IMR-90 (cell line): ENCODE measurements at regions not wholly inside any gene's neighbourhood (a gene's known extent, or its start where the extent isn't known, plus 50 kb on each side); places are given as distances from the start of the nearest gene placed in this dataset.

Experiments used
- ATAC-seq: fragments of 200-7000 bp; cut with Tn5 transposase; 2 replicates; pipeline ENCODE4 v1.9.1; 2020; ENCODE audit warnings: low read depth, mild to moderate bottlenecking, moderate library complexity
- BruUV-seq: library from RNA; stranded (reverse); fragments of 400-500 nt; replicated peaks from 2 replicates; lab custom pipeline; 2021; lab: Mats Ljungman, UMichigan
- CTCF ChIA-PET: fragments of 300-600 bp; formaldehyde crosslinking; extraction: SDS; loops from one replicate; lab custom pipeline; 2021; ENCODE audit warnings: antibody characterized with exemption; lab: Yijun Ruan, JAX
- POLR2A ChIA-PET: fragments of 300-600 bp; sonication (Branson Sonifier 250); formaldehyde crosslinking; loops from one replicate; lab custom pipeline; 2022; ENCODE audit warnings: antibody characterized with exemption; ENCODE audit not compliant: unreplicated experiment; lab: Charles Lee
- DNase-seq: peaks from one replicate; pipeline ENCODE4 v3.0.0; 2013
- H2AFZ ChIP-seq: replicated peaks from 2 replicates; pipeline ENCODE3; 2013; ENCODE audit warnings: low read length, mild to moderate bottlenecking; ENCODE audit not compliant: poor library complexity
- H2AK5ac ChIP-seq: 2 replicates; pipeline ENCODE4 v1.6.1; 2013; ENCODE audit warnings: low read depth, low read length, inconsistent platforms
- H2AK9ac ChIP-seq: replicated peaks from 2 replicates; pipeline ENCODE3; 2013; ENCODE audit warnings: mild to moderate bottlenecking, low read depth, low read length, moderate library complexity; ENCODE audit not compliant: poor library complexity
- H2BK120ac ChIP-seq: 2 replicates; pipeline ENCODE4 v1.6.1; 2013; ENCODE audit warnings: low read depth, low read length, inconsistent platforms
- H2BK15ac ChIP-seq: 3 replicates; pipeline ENCODE4 v1.6.1; 2013; ENCODE audit warnings: low read depth, low read length, inconsistent platforms
- H2BK20ac ChIP-seq: 2 replicates; pipeline ENCODE4 v1.6.1; 2013; ENCODE audit warnings: low read depth, mild to moderate bottlenecking, inconsistent platforms, low read length, moderate library complexity
- H2BK5ac ChIP-seq: 2 replicates; pipeline ENCODE4 v1.6.1; 2013; ENCODE audit warnings: mild to moderate bottlenecking, low read depth, low read length, inconsistent platforms; ENCODE audit not compliant: poor library complexity, severe bottlenecking
- H3K14ac ChIP-seq: replicated peaks from 2 replicates; pipeline ENCODE4 v1.6.1; 2013; ENCODE audit warnings: low read depth, low read length, inconsistent platforms
- H3K18ac ChIP-seq: 2 replicates; pipeline ENCODE4 v1.6.1; 2013; ENCODE audit warnings: low read depth, low read length, control low read depth
- H3K23ac ChIP-seq: 2 replicates; pipeline ENCODE4 v1.6.1; 2013; ENCODE audit warnings: low read depth, low read length, inconsistent platforms
- H3K27ac ChIP-seq: 2 replicates; pipeline ENCODE4 v1.5.1; 2013; ENCODE audit warnings: mild to moderate bottlenecking, control low read depth, low read length; ENCODE audit not compliant: insufficient read depth
- H3K27me3 ChIP-seq: 2 replicates; pipeline ENCODE4 v1.6.1; 2013; ENCODE audit warnings: low read length; ENCODE audit not compliant: control insufficient read depth, insufficient read depth
- H3K36me3 ChIP-seq: 2 replicates; pipeline ENCODE4 v1.6.1; 2013; ENCODE audit warnings: low read length, mixed read lengths; ENCODE audit not compliant: control insufficient read depth, insufficient read depth
- H3K4ac ChIP-seq: 2 replicates; pipeline ENCODE4 v1.6.1; 2013; ENCODE audit warnings: low read depth, low read length, inconsistent platforms
- H3K4me1 ChIP-seq: 2 replicates; pipeline ENCODE4 v1.6.1; 2013; ENCODE audit warnings: low read length, mixed read lengths; ENCODE audit not compliant: control insufficient read depth, insufficient read depth
- H3K4me2 ChIP-seq: 2 replicates; pipeline ENCODE4 v1.6.1; 2013; ENCODE audit warnings: low read depth, mild to moderate bottlenecking, control low read depth, low read length, moderate library complexity
- H3K4me3 ChIP-seq: 2 replicates; pipeline ENCODE4 v1.5.1; 2013; ENCODE audit warnings: low read depth, mild to moderate bottlenecking, control low read depth, low read length, moderate library complexity; ENCODE audit not compliant: insufficient read depth
- H3K56ac ChIP-seq: 2 replicates; pipeline ENCODE4 v1.6.1; 2013; ENCODE audit warnings: low read length, inconsistent platforms; ENCODE audit not compliant: insufficient read depth; ENCODE audit errors: extremely low read depth
- H3K79me1 ChIP-seq, 2 experiments: 2 replicates each; pipeline ENCODE4 v1.6.1; 2013; ENCODE audit warnings: low read length in 2 of 2, inconsistent platforms in 1 of 2, low read depth in 1 of 2
- H3K9ac ChIP-seq: 2 replicates; pipeline ENCODE4 v1.6.1; 2013; ENCODE audit warnings: low read depth, low read length, control low read depth
- H3K9me1 ChIP-seq: 2 replicates; pipeline ENCODE4 v1.6.1; 2013; ENCODE audit warnings: low read length, inconsistent platforms; ENCODE audit not compliant: insufficient read depth
- H3K9me3 ChIP-seq: 2 replicates; pipeline ENCODE4 v1.6.1; 2013; ENCODE audit warnings: low read length; ENCODE audit not compliant: control insufficient read depth, insufficient read depth
- H4K20me1 ChIP-seq: 2 replicates; pipeline ENCODE4 v1.6.1; 2013; ENCODE audit warnings: low read length, inconsistent platforms; ENCODE audit not compliant: insufficient read depth
- H4K5ac ChIP-seq: 2 replicates; pipeline ENCODE4 v1.6.1; 2013; ENCODE audit warnings: mild to moderate bottlenecking, low read depth, low read length, control low read depth
- H4K8ac ChIP-seq, 2 experiments: 2 replicates each; pipeline ENCODE4 v1.6.1; 2013; ENCODE audit warnings: low read depth in 2 of 2, low read length in 2 of 2, control low read depth in 1 of 2, inconsistent platforms in 1 of 2
- H4K91ac ChIP-seq: 2 replicates; pipeline ENCODE4 v1.6.1; 2013; ENCODE audit warnings: low read depth, low read length, inconsistent platforms; ENCODE audit not compliant: insufficient read depth
- CEBPB ChIP-seq: IDR thresholded peaks from 2 replicates; pipeline ENCODE4 v1.6.1; 2012; ENCODE audit warnings: low read depth, low read length, improper control_type of control experiment
- MAFK ChIP-seq: IDR thresholded peaks from 2 replicates; pipeline ENCODE4 v1.6.1; 2012; ENCODE audit warnings: low read depth, low read length, improper control_type of control experiment
- SMC3 ChIP-seq: fragments of 150-350 bp; IDR thresholded peaks from 2 replicates; pipeline ENCODE4 v1.6.1; 2016; ENCODE audit warnings: low read depth, mild to moderate bottlenecking, antibody characterized with exemption, low read length, moderate library complexity
- WGBS, 2 experiments: methylation state at CpG; one replicate each; pipeline versions ENCODE4 v1.1.5 to v1.1.7; 2013; ENCODE audit warnings: missing lambda C conversion rate in 2 of 2; ENCODE audit not compliant: insufficient read length in 1 of 2; ENCODE audit errors: extremely low coverage in 2 of 2; 5-methylcytosine and 5-hydroxymethylcytosine counted together
- dilution Hi-C: fragments of 300-500 bp; cut with HindIII; formaldehyde crosslinking; loops from one replicate; pipeline ENCODE4 v1.14.3; 2018; ENCODE audit warnings: low sequenced_read_pairs; ENCODE audit not compliant: unreplicated experiment
- in situ Hi-C: fragments of 300-500 bp; cut with MboI; formaldehyde crosslinking; loops from 3 replicates; pipeline ENCODE4 v1.14.3; 2019; ENCODE audit warnings: low sequenced_read_pairs, inconsistent platforms, mixed read lengths
- intact Hi-C: fragments of 100-400 bp; cut with micrococcal nuclease; formaldehyde crosslinking; loops from 2 replicates; pipeline ENCODE4 v1.10.0; 2022

DNA sequence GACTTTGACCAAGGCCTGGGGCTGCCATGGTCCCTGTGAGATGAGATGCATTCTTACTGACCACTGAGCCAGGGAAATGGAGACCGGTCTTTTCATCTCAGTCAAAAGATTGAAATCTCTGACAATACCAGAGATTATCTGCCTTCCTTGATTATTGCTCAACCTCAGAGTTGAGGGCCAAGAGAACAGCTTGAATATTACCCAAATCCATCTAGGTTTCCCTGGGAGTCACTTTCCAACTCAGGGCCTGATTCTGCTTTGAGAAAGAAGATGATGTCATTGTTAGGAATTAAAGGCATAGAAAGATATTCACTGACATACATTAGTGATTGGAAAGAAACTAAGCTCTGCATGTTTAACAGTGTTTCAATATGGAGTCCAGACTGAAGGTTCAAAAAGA is 515.9 kb upstream of the TBX3 start:
- H4K8ac ChIP-seq: 0 out of 4 replicates have a peak overlapping the region, but pooled peaks of 1 of the 2 experiments have one; percentile 42
- no peak overlapping the region for H3K4me2 ChIP-seq
- H2BK5ac ChIP-seq: no peak overlapping the region
- H2AK9ac ChIP-seq: no peak overlapping the region
- H4K20me1 ChIP-seq: no peaks in the 10 kb centered on the region
- H3K9ac ChIP-seq: no peak overlapping the region
- H3K9me3 ChIP-seq: no peaks in the 10 kb centered on the region
- no peak overlapping the region for H4K91ac ChIP-seq
- H3K79me1 ChIP-seq: no peaks in the 10 kb centered on the region
- H3K18ac ChIP-seq: no peak overlapping the region
- H3K4me1 ChIP-seq: peaks cover 5% of the 10 kb centered on the region
- H2BK120ac ChIP-seq: 0 out of 2 replicates have a peak overlapping the region, but pooled peaks have one; percentile 33
- no CpG with 5 or more reads among the region's 1 CpG for WGBS, 2 experiments
- no peak for TF ChIP-seq MAFK
- peak; percentile 81 for TF ChIP-seq CEBPB
- TF ChIP-seq SMC3: no peak
- CTCF ChIA-PET: interaction anchor here (1.0 kb wide), 1 partner anchor 8 kb away, joined by 4 read pairs; no protein-coding TSS in a partner anchor
- H3K56ac ChIP-seq: no peak overlapping the region
- H3K23ac ChIP-seq: no peak overlapping the region
- no peak overlapping the region for H3K4ac ChIP-seq
- H2AK5ac ChIP-seq: no peak overlapping the region; the same call in 1 of the 2 replicates
- POLR2A ChIA-PET: no interaction called here
- no TSS peak for BruUV-seq
- no peaks in the 10 kb centered on the region for H3K36me3 ChIP-seq
- peak; percentile 80 for DNase-seq
- H3K27ac ChIP-seq: no peak overlapping the region
- in situ Hi-C loops (no loop called here), intact Hi-C loops (no loop called here), dilution Hi-C loops (no loop called here)
- H2AFZ ChIP-seq: no peak overlapping the region
- H3K14ac ChIP-seq: no peak overlapping the region
- peak; percentile 79 for ATAC-seq
- no peaks in the 10 kb centered on the region for H3K27me3 ChIP-seq
- no peak overlapping the region for H2BK15ac ChIP-seq
- no peak overlapping the region for H4K5ac ChIP-seq
- H3K4me3 ChIP-seq: no peak overlapping the region
- H3K9me1 ChIP-seq: 0 out of 2 replicates have a peak, but pooled peaks cover 2% of the 10 kb centered on the region
- no peak overlapping the region for H2BK20ac ChIP-seq
